ENCODE measurements at regions not wholly inside any gene's neighbourhood (a gene's known extent, or its start where the extent isn't known, plus 50 kb on each side); places are given as distances from the start of the nearest gene placed in this dataset.
A peak's percentile ranks its signal among the peaks of the same experiment; 100 is the strongest.

GRCh38 chr14:83164591-83164990 lies 1630.9 kb upstream of the SEL1L start:
- H3K4me2 ChIP-seq (ENCODE audit: unreplicated experiment), result peak overlapping the region; percentile 18
- no peaks in the 10 kb centered on the region for H3K36me3 ChIP-seq (ENCODE audit: low read depth)
- no peak for DNase-seq
- H2AFZ ChIP-seq, result no peak overlapping the region
- no peak overlapping the region for H3K9ac ChIP-seq
- 0 out of 2 replicates have a peak overlapping the region, but pooled peaks have one; percentile 35 for H3K4me3 ChIP-seq
- H3K79me2 ChIP-seq (ENCODE audit: insufficient read depth), result no peaks in the 10 kb centered on the region
- no peaks in the 10 kb centered on the region for H3K27me3 ChIP-seq (replicated peaks; ENCODE audit: insufficient read depth)
- 21 to 23% methylated on average over 1 of the region's 1 CpG for WGBS, 2 experiments (ENCODE audit: low coverage in 1 of 2, low lambda C conversion rate in 2 of 2, missing lambda C conversion rate in 2 of 2)
- no peaks in the 10 kb centered on the region for H4K20me1 ChIP-seq (ENCODE audit: insufficient read depth)
- H3K9me2 ChIP-seq (ENCODE audit: insufficient read depth), result no peaks in the 10 kb centered on the region
- H3K4me1 ChIP-seq (ENCODE audit: insufficient read depth), result no peaks in the 10 kb centered on the region
- no peaks in the 10 kb centered on the region for H3K9me3 ChIP-seq (ENCODE audit: low read depth)
- H3F3A ChIP-seq (ENCODE audit: insufficient read depth), result 0 out of 2 replicates have a peak, but pooled peaks cover 5% of the 10 kb centered on the region
- peak overlapping the region; percentile 40 for H3K27ac ChIP-seq
- in situ Hi-C loops (cut with MboI), result no loop called here
- no peak for TF ChIP-seq EZH2 (IDR thresholded peaks at IDR 0.05; ENCODE audit: insufficient read depth, poor library complexity, severe bottlenecking)
- no peak for TF ChIP-seq EZH2phosphoT487 (IDR thresholded peaks at IDR 0.05; ENCODE audit: insufficient read depth, low read depth)

- TF ChIP-seq EZH2 (IDR thresholded peaks at IDR 0.05; ENCODE audit: insufficient read depth, poor library complexity, severe bottlenecking), result no peak
- TF ChIP-seq EZH2phosphoT487 (IDR thresholded peaks at IDR 0.05; ENCODE audit: insufficient read depth, low read depth), result no peak
- Histone ChIP-seq H3K4me2 (ENCODE audit: unreplicated experiment) (no peak overlapping the region), H3K9me3 (ENCODE audit: low read depth) (no peaks in the 10 kb centered on the region), H2AFZ (no peak overlapping the region), H3K27me3 (replicated peaks; ENCODE audit: insufficient read depth) (no peaks in the 10 kb centered on the region), H3K27ac (no peak overlapping the region), H3K9ac (no peak overlapping the region), H3K9me2 (ENCODE audit: insufficient read depth) (no peaks in the 10 kb centered on the region), H3K4me1 (ENCODE audit: insufficient read depth) (no peaks in the 10 kb centered on the region), H3K36me3 (ENCODE audit: low read depth) (no peaks in the 10 kb centered on the region), H3K79me2 (ENCODE audit: insufficient read depth) (no peaks in the 10 kb centered on the region), H4K20me1 (ENCODE audit: insufficient read depth) (no peaks in the 10 kb centered on the region), H3K4me3 (no peak overlapping the region), H3F3A (ENCODE audit: insufficient read depth) (no peaks in the 10 kb centered on the region)
- in situ Hi-C loops (cut with MboI), result no loop called here
- 60 to 65% methylated on average over 3 of the region's 3 CpGs for WGBS, 2 experiments (ENCODE audit: low coverage in 1 of 2, low lambda C conversion rate in 2 of 2, missing lambda C conversion rate in 2 of 2)
- no peak for DNase-seq
These were observed 1636.5 kb upstream of the SEL1L start for GRCh38 chr14:83170165-83170564.

- Histone ChIP-seq H3K9ac (no peak overlapping the region), H3K4me1 (ENCODE audit: insufficient read depth) (no peaks in the 10 kb centered on the region), H4K20me1 (ENCODE audit: insufficient read depth) (no peaks in the 10 kb centered on the region), H3K27me3 (replicated peaks; ENCODE audit: insufficient read depth) (no peaks in the 10 kb centered on the region), H3K79me2 (ENCODE audit: insufficient read depth) (no peaks in the 10 kb centered on the region), H3K4me3 (no peak overlapping the region), H3K9me2 (ENCODE audit: insufficient read depth) (no peaks in the 10 kb centered on the region), H3K36me3 (ENCODE audit: low read depth) (no peaks in the 10 kb centered on the region), H3K4me2 (ENCODE audit: unreplicated experiment) (no peak overlapping the region), H2AFZ (no peak overlapping the region), H3F3A (ENCODE audit: insufficient read depth) (no peaks in the 10 kb centered on the region), H3K27ac (no peak overlapping the region), H3K9me3 (ENCODE audit: low read depth) (no peaks in the 10 kb centered on the region)
- TF ChIP-seq EZH2phosphoT487 (IDR thresholded peaks at IDR 0.05; ENCODE audit: insufficient read depth, low read depth) (no peak), EZH2 (IDR thresholded peaks at IDR 0.05; ENCODE audit: insufficient read depth, poor library complexity, severe bottlenecking) (no peak)
- 73 to 74% methylated on average over 1 of the region's 1 CpG for WGBS, 2 experiments (ENCODE audit: low coverage in 1 of 2, low lambda C conversion rate in 2 of 2, missing lambda C conversion rate in 2 of 2)
- in situ Hi-C loops (cut with MboI), result no loop called here
- DNase-seq, result no peak
These were observed 1638.1 kb upstream of the SEL1L start for GRCh38 chr14:83171761-83172160.

GRCh38 chr14:83172363-83172762 lies 1638.7 kb upstream of the SEL1L start:
- Histone ChIP-seq H3K36me3 (ENCODE audit: low read depth) (no peaks in the 10 kb centered on the region), H3F3A (ENCODE audit: insufficient read depth) (no peaks in the 10 kb centered on the region), H3K9me2 (ENCODE audit: insufficient read depth) (no peaks in the 10 kb centered on the region), H3K9me3 (ENCODE audit: low read depth) (no peaks in the 10 kb centered on the region), H3K4me1 (ENCODE audit: insufficient read depth) (no peaks in the 10 kb centered on the region), H3K27ac (no peak overlapping the region), H4K20me1 (ENCODE audit: insufficient read depth) (no peaks in the 10 kb centered on the region), H3K4me3 (no peak overlapping the region), H3K27me3 (replicated peaks; ENCODE audit: insufficient read depth) (no peaks in the 10 kb centered on the region), H2AFZ (no peak overlapping the region), H3K9ac (no peak overlapping the region), H3K79me2 (ENCODE audit: insufficient read depth) (no peaks in the 10 kb centered on the region), H3K4me2 (ENCODE audit: unreplicated experiment) (no peak overlapping the region)
- TF ChIP-seq EZH2 (IDR thresholded peaks at IDR 0.05; ENCODE audit: insufficient read depth, poor library complexity, severe bottlenecking) (no peak), EZH2phosphoT487 (IDR thresholded peaks at IDR 0.05; ENCODE audit: insufficient read depth, low read depth) (no peak)
- DNase-seq, result peak; percentile 3
- in situ Hi-C loops (cut with MboI), result no loop called here
- WGBS, 2 experiments (ENCODE audit: low coverage in 1 of 2, low lambda C conversion rate in 2 of 2, missing lambda C conversion rate in 2 of 2), result 53 to 54% methylated on average over 2 of the region's 2 CpGs

- H3K9me3 ChIP-seq (ENCODE audit: low read depth), result no peaks in the 10 kb centered on the region
These were observed 1640.0 kb upstream of the SEL1L start for GRCh38 chr14:83173687-83174086.

More at GRCh38 chr14:83173687-83174086, 1640.0 kb upstream of the SEL1L start:
- H2AFZ ChIP-seq, result no peak overlapping the region
- no peaks in the 10 kb centered on the region for H3K79me2 ChIP-seq (ENCODE audit: insufficient read depth)
- no peaks in the 10 kb centered on the region for H3K9me2 ChIP-seq (ENCODE audit: insufficient read depth)
- H3K27ac ChIP-seq, result no peak overlapping the region
- H4K20me1 ChIP-seq (ENCODE audit: insufficient read depth), result no peaks in the 10 kb centered on the region
- in situ Hi-C loops (cut with MboI), result no loop called here
- no peak overlapping the region for H3K4me2 ChIP-seq (ENCODE audit: unreplicated experiment)
- H3K9ac ChIP-seq, result no peak overlapping the region
- no peaks in the 10 kb centered on the region for H3K4me1 ChIP-seq (ENCODE audit: insufficient read depth)
- H3K36me3 ChIP-seq (ENCODE audit: low read depth), result no peaks in the 10 kb centered on the region
- H3F3A ChIP-seq (ENCODE audit: insufficient read depth), result no peaks in the 10 kb centered on the region
- H3K27me3 ChIP-seq (replicated peaks; ENCODE audit: insufficient read depth), result no peaks in the 10 kb centered on the region
- no peak for TF ChIP-seq EZH2phosphoT487 (IDR thresholded peaks at IDR 0.05; ENCODE audit: insufficient read depth, low read depth)
- no peak for TF ChIP-seq EZH2 (IDR thresholded peaks at IDR 0.05; ENCODE audit: insufficient read depth, poor library complexity, severe bottlenecking)
- no peak overlapping the region for H3K4me3 ChIP-seq
- no peak for DNase-seq
